Fibroblast of skin of right quadriceps (primary cell): ENCODE measurements at regions not wholly inside any gene's neighbourhood (a gene's known extent, or its start where the extent isn't known, plus 50 kb on each side); places are given as distances from the start of the nearest gene placed in this dataset.

ENCODE experiments used
- DNase-seq: peaks from one replicate; pipeline ENCODE4 v3.0.0-alpha.2; 2013

DNA sequence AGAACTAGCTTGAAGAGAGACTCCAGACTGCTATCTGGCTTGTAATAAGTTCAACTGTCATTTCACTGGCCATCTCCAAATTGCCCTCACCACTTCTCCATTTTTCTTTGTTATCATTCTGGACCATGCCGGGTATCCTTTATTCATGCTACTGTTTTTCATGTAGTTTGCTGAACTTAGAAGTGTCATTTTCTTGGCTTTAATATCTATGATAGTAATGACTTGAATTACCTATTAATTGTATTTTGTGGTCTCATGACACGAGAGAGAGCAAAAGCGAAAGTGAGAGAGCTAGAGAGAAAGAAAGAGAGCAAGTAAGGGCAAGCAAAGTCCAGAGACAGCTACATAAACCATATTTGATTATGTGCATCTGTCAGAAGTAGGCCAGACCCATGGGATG, 184.9 kb upstream of the ATP1B1 start:
- no peak for DNase-seq

DNA sequence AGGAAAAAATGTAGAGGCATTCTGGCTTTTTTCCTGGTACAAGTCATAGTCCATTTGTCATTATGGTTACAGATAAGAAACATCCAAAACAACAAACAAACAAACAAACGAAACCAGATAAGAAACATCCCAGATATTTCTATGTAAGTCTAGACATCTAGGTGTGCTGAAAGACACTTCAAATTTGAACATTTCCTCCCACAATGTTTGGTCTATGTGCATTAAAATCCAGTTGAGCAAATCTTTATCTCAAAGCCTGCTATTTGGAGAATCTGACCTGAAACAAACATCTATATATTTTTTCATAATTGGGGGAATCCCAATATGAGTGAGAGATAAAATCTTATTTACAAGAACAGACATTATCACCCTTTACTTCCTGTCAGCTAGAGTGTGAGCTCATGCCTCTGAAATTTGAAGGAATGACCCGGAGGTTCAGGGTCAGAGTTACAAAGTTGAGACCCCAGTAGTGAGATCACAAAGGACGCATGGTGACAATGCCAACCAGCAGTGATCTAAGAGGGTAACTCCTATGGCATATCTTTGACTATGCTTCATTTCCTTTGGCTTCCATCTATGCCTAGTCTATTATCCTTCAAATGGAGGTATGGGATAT, 182.9 kb upstream of the ATP1B1 start:
- DNase-seq: no peak

DNA sequence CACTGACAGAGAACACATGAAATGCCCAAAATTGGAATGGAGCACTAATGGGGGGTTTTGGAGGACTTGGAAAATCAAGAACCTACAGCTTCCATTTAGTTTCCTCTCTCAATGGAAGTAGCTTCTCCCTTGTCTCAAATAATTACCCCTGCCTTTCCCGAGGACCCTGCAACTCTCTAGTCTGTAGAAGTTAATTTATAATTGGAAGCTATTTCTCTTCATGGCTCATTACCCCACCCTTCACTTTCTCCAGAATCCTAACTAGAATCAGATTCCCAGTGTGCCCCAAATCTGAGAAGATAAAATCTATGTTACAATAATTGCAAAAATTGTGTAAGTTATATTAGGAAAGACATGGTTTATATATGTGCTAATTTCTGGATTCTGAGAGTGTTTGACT, 181.5 kb upstream of the ATP1B1 start:
- no peak for DNase-seq

DNA sequence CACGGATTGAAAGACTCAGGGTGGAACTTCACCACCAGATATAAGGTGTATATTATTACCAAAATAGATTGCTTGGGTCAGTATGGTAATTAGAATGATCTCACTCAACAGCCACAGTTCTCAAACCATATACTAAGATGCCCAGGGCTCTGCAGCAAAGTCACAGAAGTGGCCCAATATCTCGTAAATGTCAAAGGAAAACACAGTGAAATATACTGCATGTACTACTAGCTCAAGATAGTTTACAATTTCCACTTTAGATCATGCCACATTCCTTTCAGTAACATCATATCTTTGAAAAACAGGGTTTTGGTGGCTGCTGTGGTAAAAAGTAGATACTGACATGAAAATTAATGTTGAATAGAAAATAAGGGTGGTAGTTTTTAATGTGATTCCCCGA, 180.3 kb upstream of the ATP1B1 start:
- no peak for DNase-seq

DNA sequence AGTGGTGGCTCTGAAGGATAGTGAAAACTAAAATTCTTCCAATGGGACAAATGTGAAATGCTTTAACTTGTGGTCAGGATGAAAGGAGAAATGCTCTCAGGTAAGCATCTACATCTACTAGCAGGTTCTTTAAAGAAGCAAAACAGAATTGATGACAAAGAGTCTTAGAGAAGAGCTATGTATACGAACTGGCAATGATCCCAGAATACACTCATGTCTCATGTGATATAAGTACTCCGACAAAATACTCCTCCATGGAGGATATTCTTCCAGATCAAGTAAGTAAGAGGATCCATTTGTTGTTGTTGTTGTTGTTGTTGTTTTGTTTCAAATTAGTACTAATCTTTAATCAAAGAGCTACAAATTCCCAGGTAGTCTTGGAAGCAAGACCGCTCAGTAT, 174.0 kb upstream of the ATP1B1 start:
- no peak for DNase-seq

DNA sequence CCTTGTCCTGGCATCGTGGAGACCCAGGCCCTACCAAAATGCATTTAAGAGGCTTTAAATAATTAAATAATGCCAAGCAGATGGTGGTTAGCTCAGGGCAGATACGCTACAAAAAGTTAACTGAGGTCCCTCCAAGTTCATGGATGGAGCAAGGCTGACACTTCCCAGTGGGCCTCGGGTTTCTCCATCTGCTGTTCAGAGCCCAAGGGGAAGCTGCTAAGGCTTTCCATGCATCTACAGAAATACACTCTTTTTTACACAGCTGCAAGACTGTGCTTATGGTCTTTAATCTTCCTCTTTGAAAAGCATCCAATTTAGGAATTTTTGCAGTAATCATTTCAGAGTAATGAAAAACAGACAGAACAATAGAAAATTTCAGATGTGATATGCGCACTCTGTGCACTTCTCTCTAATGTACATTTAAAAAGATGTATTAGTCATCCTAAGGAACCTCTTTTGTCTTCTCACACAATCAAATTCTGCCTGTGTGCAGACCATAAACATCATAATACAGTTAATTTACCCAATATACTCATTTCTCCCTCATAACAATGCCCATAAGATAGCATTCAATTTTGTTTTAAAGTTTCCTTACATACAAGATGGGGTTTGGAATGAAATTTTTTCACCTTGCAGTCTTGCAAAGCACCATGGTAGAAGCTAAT, 173.2 kb upstream of the ATP1B1 start:
- DNase-seq: no peak

DNA sequence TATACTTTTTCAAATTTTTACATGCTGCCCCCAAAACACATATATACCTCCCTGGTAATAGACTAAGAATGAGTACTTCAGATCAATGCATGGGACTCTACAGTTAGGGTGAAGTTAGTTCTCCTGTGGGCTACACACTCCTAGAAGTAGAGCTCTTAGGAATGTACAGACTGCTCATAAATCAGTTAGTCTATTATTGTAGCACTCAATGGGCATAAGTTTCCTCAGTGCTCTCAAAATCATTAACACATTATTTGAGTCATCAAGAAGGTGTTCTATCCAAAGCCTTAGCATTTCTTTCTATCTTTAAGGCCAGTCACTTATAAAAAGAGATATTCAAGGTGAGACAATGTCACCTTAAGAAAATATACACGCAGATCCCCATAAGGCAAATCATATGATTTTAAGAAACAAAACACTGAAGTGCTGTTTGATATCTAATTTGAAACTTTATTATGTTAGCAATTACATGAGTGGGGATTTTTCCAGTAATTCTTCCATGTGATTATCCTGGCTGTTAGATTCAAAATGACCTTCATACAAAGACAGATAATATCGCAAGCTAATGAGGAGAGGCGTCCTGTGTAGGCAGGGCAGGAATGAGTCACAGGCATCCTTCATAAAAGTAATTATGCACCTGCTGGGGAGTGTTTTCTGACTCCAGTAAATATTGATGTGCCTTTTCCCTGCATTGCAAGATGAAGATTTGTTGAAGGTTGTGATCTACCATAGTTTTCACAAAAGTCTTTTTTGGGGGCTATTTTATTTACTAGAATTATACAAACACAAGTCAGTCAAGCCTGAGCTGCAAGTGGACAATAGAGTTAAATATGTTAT, 167.2 kb upstream of the ATP1B1 start:
- no peak for DNase-seq

DNA sequence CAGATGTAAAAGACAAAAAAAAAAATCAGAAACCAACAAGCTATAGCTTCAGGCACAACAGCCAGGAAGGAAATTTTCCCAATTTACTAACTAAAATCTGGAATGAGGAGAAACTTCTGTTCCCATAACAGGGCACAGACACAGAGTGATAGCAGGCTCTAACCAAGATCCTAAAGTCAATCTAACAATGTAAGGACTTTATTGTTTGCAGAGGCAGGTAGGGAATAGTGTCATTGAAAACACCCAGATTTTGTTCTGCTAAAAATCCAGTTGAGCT, 166.6 kb upstream of the ATP1B1 start:
- no peak for DNase-seq

DNA sequence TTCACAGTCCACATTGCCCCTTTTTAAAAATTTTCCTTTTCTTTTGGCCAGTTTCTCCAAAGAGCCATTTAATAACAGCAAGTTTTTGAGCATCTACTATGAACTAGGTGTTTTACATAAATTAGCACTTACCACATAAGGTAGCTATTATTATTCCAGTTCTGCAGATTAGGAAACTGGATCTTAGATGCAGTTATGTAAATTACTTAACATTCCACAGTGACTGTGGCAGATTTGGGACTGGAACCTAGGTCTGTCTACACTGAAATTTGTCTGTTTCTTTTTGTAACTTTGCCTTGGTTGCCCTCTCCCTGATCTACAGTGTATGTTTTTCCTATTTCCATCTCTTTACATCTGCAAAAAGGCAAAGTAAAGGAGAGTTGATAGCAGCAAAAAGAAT, 164.8 kb upstream of the ATP1B1 start:
- DNase-seq: no peak

DNA sequence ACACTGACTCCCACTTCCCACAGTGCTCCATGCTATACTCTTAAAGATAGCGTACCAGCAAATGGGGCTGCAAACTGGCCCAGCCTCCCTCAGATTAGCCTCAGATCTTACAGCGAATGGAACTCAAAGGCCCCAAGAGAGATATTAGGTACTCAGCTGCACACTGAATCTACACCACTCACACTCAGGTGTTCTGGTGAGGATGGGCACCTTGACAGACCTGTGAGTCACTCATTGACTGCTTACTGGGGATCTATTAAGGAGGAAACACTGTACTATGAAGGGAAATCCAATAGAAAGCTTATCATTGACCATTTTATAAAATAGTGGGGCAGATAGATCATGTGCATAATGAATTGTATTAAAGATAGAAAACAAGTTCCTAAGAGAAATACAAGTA, 164.3 kb upstream of the ATP1B1 start:
- no peak for DNase-seq

DNA sequence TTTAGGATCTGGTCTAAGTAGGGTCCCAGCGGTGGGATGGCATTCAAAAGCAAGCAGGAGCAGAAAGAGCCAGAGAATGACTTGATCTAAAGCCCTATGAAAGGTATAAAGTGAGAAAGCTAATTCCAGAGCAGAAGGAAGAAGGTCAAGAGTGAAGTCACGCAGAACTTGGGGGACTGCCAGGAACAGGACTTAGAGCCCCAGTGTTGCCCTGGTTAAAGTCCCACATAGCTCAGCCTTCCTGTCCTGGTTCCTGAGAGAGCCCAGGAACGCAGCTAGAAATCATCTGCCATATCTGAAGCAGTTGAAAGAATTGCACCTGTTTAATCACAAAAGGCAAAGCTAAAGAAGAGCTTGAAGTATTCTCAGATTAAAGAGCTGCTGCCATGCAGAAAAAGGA, 160.6 kb upstream of the ATP1B1 start:
- no peak for DNase-seq

DNA sequence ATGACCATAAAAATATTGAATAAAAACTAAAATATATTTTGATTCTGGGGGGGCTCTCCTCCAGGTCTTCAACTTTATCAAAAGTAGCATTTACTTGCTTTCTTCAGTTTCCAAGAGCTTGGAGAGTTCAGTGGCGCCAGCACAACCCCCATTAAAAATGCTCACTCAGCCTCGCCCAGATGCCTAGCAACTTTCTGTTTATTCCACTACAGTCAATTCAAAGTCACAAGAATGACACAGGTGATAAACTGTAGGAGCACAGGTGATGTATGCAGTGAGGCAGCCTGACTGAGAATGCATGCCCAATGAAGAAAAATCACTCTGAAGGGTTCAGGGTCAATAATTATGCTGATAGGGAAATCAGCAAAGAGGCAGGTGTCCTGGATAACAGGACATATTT, 159.4 kb upstream of the ATP1B1 start:
- DNase-seq: no peak

DNA sequence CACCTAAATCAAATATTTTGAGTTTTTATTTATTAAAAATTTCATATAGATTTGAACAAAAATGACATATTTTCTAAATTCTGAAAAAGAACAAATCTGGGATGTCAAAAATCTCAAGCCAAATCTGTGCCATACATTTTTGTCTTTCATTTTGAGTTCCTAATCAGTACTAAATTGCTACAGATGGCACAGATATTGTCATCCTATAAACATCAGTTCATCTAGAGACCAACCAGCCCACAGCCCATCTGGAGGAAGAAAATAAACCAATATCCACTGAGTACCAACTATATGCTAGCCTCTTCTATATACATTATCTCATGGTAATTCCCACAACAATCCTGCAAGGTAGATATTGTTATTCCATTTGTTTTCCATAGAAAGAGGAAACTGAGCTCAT, 156.8 kb upstream of the ATP1B1 start:
- no peak for DNase-seq

DNA sequence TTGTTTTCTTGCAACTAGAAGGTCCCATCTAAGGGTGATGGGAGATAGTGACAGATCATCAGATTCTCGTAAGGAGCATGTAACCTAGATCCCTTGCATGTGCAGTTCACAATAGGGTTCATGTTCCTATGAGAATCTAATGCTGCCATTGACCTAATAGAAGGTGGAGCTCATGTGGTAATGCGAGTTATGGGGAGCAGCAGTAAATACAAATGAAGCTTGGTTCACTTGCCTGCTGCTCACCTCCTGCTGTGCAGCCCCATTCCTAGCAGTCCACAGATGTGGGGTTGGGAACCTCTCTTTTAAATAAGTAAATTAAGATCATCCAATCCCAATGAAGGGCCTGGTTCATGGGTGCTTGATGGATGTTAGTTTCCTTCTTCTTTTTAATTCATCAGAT, 148.7 kb upstream of the ATP1B1 start:
- DNase-seq: no peak

DNA sequence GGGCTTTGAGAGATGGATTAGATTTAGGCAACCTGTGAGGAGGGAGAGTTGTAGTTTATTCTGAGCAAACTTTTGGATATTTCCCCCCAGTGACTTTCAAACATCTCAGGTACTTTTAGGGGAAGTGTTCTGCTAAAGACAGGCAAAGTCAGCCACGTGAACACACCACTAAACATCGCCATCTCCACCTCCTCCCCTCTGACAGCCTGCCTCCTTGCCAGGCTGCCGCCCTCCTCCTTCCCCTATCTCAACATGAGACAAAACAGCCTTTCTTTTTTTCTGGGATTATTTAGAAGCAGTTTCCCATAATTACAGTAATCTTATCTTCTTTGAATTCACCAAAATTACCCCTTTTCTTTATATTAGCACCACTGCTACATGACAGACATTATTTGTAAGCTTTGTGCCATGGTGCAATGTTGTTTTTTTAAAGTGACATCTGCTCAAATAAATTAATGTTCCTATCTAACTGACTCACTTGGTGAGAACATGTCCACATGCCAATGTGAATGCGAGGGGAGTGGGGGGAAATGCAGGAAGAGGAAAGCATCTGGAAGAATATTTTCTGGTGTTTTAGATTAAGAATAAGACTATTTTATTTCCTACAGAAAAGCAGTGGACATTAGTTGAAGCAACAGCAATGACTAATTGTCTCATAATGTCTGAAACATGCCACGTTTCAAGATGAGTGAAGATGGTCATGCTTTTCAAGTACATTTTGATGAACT, 147.8 kb upstream of the ATP1B1 start:
- DNase-seq: no peak

DNA sequence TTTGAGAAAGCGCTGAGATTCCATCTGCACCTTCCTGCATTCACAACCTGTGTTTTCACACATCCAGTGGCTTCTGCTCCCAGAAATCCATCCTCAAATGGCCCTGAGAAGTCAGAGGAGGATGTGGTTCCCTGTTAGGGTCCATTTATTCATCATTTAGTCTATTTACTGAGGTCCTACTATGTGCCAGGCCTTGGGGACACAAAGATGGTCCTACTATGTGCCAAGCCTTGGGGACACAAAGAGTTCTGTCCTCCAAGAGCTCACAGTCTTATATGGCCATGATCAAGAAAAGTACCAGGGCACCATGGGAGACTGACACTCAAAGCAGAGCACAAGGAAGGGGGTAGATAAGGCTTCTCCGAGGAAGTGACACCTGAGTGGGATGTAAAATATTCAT, 147.1 kb upstream of the ATP1B1 start:
- DNase-seq: no peak

DNA sequence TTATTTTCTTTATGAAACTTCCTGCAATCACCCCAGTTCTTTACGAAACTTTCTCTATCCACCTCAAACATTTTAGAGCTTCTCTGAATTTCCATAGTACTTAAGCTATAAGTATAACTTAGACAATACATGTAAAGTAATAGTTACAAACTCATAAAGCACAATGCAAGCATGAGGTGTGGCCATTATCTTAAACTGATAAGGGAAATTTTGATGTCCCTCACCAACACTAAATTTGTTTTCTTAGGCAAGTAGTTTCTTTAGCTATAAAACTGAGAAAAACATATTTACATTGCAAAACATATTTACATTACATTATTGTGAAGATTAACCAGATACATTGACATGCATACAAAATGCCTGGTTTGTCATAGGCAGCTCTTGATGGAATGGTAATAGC, 146.4 kb upstream of the ATP1B1 start:
- no peak for DNase-seq

DNA sequence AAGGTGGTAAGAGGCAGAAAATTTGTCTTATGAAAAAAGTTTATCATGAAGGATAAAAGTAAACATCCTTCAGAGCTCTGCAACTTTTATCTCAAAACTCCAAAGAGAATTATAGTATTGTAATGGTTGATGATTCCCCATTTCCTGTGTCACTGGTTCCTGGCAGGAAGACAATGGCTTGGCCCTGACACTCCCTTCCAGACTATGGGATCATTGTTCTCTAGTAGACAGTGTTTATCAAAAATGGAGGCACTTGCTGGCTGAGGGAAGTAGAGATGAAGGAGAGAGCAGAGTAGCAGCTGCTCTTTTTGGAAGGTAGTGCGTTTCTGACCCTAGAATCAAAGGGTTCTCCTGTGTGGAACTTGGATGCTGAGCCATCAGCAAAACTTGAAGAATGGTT, 145.9 kb upstream of the ATP1B1 start:
- no peak for DNase-seq

DNA sequence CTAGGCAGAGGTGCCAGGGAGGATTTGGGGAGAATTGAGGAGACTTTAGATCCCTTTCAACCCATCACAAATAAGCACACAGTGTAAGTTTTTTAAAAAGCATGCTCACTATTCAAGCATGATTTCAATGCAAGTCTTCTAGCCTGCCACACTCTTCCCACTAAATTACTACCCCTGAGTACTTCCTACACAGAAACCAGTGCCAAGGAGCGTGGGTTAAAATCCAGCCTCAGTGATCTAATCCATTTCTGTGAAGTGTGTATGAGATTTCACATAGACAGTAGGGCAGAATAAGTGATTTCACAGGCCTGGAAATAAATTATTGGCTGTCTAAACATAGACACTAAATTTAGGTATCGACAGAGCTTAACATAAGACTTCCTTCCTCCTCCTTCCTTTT, 142.9 kb upstream of the ATP1B1 start:
- no peak for DNase-seq

DNA sequence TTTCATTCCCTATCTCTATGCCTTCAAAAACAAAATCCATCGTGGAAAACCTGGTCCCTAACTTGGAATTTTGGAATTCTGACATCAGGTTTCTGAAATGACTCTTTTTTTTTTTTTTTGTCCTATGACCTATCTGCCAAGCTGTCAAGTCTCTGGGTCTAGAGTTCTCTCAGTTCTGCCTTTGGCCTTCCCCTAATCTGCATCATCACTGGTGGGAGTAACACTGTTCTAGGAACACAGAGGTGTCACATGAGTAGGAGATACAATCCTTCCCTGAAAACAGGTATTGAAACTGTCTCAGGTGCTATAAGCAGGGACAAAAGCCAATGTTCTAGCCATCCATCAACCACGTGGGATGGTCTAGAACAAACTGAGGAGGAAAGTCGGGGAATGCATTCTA, 142.0 kb upstream of the ATP1B1 start:
- DNase-seq: no peak

DNA sequence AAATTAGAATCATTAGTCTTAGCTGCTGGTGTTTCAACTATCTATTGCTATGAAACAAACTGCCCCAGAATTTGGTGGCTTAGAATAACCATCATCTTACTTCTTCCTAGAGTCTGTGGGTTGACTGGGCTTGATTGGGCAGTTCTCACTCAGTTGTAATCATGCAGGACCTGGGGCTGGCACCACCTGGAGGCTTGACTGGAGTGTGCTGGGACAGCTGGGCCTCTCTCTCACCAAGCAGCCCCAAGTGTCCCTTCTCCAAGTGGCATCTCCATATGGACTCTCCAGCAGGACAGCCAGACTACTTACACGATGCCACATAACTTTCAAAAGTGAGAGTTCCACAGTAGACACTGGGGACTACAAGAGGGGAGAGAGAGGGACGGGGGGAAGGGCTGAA, 140.3 kb upstream of the ATP1B1 start:
- DNase-seq: no peak

DNA sequence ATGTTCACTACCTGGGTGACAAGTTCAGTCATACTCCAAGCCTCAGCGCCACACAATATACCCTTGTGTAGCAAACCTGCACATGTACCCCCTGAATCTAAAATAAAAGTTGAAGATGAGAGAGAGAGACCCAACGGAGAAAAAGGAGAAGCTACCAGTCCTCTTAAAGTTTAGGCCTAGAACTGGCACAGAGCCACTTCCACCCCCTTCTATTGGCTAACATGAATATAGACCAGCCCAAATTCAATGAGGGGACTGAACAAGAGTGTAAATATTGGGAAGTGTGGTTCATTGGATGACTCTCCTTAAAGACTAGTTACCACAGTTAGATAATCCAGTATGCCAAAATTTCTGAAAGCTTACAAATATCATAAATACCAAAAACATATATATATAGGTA, 139.9 kb upstream of the ATP1B1 start:
- DNase-seq: no peak

DNA sequence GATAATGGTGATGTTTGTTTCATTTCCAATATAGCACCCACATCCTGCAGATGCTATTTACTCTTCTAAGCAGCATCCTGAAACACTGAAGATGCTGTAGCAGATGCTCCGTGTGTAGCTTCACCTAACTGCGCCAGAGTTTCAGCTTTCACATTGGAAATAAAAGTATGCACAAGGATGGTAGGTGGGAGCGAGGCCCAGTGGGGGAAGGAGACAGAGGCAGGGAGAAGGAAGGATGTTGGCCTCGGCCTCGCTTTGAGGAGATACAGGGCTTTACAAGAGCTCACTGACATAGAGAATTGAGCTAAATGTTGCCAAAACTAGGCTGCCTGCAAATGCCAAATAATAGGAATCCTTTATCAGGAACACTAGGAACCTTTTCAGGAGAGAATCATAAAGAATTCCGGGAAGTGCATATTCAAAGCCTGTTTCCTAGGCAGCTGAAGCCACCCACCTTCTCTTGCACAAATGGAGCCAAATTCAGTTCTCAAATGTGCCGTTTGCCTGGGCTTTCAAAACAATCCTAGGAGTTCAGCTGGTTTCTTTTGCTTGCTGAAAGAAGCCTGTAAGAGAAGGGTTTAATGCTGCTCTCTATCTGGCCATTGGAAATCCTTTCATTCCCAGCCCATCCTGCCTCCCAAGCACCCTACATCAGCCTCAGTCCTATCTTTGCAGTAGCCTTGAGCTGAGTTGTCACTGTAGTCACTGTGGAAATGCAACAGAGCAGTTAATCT, 135.4 kb upstream of the ATP1B1 start:
- DNase-seq: no peak
